GM12872 (cell line): ENCODE measurements at regions not wholly inside any gene's neighbourhood (a gene's known extent, or its start where the extent isn't known, plus 50 kb on each side); places are given as distances from the start of the nearest gene placed in this dataset.

Source experiments
- TF ChIP-seq, protein P1 (sequence below): IDR thresholded peaks from 3 replicates; pipeline ENCODE4 v1.5.1; 2011; ENCODE audit warnings: low read depth, mild to moderate bottlenecking, low read length, moderate library complexity; ENCODE audit not compliant: insufficient read depth

DNA sequence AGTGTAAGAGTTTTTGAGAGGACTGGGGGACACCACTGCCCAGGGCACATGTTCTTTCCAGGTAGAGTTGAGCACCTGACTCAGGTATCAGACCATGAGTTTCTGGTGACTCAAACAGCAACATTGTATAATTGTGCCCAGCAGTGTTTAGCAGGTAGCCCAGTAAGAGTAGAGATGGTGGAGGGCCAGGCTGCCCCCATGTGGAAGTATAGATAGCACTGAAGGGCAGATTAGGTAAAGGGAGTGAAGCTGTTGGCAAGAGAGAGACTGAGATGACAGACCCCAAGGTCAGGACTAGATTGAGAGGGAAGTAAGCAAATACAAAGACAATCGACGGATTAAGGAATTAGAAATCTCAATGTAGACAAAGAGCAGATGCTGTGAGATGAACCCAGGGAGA, 74.6 kb downstream of the TRIM42 start:
- TF ChIP-seq, protein P1, sequence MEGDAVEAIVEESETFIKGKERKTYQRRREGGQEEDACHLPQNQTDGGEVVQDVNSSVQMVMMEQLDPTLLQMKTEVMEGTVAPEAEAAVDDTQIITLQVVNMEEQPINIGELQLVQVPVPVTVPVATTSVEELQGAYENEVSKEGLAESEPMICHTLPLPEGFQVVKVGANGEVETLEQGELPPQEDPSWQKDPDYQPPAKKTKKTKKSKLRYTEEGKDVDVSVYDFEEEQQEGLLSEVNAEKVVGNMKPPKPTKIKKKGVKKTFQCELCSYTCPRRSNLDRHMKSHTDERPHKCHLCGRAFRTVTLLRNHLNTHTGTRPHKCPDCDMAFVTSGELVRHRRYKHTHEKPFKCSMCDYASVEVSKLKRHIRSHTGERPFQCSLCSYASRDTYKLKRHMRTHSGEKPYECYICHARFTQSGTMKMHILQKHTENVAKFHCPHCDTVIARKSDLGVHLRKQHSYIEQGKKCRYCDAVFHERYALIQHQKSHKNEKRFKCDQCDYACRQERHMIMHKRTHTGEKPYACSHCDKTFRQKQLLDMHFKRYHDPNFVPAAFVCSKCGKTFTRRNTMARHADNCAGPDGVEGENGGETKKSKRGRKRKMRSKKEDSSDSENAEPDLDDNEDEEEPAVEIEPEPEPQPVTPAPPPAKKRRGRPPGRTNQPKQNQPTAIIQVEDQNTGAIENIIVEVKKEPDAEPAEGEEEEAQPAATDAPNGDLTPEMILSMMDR = no peak

DNA sequence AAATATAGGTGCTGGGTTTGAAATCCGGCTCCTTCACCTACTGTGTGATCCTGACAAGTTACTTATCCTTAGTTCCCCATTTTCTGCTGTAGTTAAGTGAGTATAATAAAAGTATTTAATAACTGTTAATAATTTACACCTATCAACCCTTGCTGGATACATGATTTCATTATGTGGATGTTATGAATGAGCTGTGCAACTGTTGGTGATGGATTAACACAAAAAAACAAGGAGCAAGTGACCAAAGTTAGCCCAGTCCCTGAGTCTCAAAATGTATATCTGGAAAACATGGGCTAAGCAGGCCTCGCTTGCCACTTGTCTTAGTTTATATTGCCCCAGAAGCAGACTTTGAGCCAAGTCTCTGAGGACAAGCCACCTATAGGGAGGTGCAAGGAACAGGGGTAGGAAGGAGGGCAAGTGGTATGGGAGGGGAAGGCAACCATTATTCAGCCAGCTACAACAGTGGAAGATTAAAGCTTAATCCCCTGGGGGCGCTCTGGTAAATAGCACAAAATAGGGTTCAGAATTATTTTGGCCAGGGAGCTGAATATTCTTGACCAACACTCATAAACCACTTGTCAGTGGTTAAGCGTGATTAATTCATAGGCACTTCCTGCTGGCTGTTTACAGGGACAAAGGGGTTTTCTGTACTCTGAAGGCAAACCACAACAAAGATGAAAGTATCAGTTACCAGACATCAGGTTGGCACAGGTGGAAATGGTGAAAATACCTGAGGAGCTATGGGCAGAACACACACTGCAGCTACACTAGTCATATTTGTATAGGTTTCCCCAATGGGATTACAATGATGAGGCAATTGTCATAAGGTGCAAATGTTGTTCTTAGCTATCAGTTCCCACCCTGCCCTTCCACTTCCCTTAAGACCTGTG, 76.2 kb downstream of the TRIM42 start:
- TF ChIP-seq, protein P1 = no peak

DNA sequence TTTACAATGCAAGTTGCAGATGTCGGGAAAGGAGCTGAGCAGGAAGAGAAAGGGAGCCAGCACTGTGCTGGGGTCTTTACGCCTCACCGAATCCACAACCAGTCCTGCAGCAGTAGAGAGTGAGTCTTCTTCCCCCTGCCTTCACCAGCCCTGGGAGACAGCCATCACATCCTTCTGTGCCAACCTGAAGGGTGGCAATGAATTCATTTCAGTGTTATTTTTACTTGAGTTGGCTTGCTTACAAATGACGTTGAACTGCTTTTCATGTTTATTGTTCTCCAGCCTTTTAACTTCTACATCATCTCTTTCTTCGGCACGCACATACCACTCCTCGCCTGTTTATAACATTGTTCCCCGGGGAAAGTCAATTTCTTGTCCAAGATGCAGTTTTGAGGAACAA, 77.1 kb downstream of the TRIM42 start:
- TF ChIP-seq, protein P1 = no peak

DNA sequence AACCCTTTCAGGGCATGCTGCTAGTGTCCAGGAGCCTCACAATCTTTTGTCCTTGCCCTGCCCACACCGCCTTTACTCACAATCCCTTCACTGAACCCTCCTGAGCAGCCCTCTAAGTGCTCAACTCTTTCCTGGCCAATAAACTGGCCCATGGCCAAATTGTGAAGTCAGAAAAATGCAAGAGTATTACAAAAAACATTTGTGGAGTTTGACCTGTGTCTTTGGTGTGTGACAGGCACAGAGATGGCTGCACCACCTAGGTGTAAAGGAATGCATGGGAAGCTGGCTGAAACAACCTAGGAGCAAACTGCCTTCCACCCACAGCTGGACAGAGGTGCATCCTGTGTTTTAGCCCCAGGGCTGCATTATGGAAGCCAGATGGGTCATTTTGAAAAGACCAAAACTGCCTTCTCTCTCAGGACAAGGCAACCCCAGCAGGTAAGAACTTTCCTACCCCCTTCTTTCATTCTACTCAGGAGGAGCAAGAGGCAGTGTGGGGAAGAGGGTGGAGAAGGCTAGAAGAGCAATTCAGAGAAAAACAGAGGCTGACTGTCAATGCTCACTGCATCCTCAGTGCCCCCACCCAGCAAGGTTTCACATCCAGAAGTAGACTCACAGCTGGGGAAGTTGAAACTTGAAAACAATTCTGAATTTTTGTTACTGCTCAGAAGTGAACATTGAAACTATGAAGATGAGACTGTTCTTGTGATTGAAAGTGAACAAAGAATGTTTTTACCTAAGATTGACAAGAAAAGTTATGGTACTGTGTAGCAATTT, 78.6 kb downstream of the TRIM42 start:
- TF ChIP-seq, protein P1 = no peak

DNA sequence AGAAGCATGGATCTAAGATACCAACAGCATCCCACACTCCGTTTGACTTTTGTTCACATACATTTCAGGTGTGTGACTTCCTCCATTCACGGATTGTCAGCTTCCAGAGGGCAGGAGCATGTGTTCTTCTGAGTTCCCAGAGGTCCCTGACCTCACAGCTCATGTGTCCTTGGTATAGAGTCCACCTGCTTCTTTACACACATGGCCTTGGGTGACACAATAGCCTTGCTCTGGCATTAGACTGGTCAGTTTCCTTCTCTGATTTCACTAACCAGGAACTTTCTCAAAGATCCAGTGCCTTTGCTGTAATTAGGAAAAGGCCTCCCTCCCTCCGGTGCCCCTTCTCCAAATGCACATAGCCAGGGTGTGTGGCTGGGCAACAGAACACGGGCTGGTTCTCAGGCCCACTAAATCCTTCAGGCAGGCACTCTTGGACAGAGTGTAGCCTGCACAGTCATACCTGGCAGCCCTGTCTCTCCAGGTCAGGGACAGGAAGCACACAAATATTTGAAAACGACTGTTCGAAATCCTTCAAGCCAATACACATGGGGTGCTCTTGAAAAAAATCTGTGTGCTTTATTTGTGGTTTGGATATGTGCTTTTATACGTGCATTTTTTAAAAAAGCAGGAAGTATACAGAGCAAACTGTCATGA, 81.1 kb downstream of the TRIM42 start:
- TF ChIP-seq, protein P1 = no peak

DNA sequence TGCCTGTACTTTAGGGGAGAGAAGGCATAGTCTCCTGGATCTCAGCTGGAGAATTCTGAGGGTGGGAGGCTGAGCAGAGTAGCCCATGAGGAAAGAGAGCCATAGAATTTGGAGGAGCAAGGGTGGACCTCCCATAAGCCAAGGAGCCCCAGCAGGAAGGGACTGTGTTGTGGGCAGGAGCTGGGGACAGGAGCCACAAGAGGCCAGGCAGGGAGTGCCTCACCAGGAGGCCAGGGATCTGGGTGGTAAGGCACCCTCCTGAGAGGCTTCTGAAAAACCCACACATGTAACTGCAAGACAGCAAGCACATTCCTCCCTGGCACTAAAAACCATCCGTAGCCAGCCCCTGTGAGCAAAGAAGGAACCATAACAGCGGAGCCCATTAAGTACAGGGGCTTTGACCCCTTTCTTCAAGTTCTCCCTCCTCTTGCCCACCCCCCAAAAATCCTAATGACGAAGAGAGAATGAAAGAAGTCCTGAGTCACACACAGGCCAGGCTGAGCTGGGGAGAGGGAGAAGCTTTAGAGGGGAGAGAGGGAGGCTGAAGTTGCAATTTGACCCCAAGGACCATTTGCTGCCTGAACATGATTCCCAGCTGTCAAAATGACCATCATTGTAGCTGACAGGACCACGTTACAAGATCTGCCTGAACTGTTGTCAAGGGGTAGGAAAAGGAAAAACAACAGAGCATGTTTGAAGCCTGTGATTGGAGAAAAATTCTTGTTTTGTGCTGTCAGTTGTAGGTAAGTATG, 82.6 kb downstream of the TRIM42 start:
- TF ChIP-seq, protein P1 = no peak
